NB4 (cell line): ENCODE measurements at regions not wholly inside any gene's neighbourhood (a gene's known extent, or its start where the extent isn't known, plus 50 kb on each side); places are given as distances from the start of the nearest gene placed in this dataset.

Experiments
- CTCF ChIP-seq: IDR thresholded peaks from one replicate; pipeline ENCODE4 v1.5.1; 2012; ENCODE audit warnings: low read depth, low read length
- MAX ChIP-seq: IDR thresholded peaks from 2 replicates; pipeline ENCODE4 v1.6.1; 2011; ENCODE audit warnings: low read depth, low read length
- POLR2A ChIP-seq: IDR thresholded peaks from 2 replicates; pipeline ENCODE4 v1.6.1; 2011; ENCODE audit warnings: mild to moderate bottlenecking; ENCODE audit not compliant: insufficient read length; ENCODE audit errors: extremely low read depth

- TF ChIP-seq CTCF = no peak
- TF ChIP-seq POLR2A = no peak
- no peak for TF ChIP-seq MAX
These were observed 316.7 kb upstream of the NPSR1 start for GRCh38 chr7:34341326-34341725.
